ENCODE measurements at regions not wholly inside any gene's neighbourhood (a gene's known extent, or its start where the extent isn't known, plus 50 kb on each side); places are given as distances from the start of the nearest gene placed in this dataset.

DNA sequence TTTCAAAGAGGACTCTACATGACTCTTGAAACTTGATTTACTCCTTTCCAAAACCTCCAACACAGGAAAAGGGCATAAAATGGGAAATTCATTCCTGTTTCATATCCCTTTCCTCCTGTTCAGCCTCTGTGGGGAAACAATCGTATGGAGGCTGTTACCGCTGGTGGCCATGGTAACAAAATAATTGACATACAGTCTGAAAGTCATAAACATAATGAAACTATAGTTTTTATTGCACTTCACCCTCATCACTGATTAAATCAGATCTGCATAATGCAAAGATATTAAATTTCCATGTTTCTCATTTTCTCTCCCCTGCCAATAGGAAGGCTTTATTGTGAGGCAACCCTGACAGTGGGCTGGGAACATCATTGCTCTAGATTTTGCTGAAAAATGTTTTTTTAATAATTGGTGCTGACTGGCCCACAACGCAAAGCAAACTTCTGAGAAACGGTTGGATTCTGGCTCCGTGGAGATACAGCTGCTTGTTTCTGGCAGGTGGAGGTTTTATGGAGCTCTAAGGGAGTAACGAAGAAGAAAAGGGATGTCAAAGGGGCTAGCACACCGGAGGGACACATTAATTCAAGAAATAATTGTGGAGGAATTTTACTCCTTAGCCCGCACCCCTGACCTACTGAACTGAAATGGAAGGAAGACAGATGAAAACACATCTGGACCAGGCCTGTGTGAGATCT, 154.2 kb upstream of the SHISA6 start:
- TF ChIP-seq, protein P1, sequence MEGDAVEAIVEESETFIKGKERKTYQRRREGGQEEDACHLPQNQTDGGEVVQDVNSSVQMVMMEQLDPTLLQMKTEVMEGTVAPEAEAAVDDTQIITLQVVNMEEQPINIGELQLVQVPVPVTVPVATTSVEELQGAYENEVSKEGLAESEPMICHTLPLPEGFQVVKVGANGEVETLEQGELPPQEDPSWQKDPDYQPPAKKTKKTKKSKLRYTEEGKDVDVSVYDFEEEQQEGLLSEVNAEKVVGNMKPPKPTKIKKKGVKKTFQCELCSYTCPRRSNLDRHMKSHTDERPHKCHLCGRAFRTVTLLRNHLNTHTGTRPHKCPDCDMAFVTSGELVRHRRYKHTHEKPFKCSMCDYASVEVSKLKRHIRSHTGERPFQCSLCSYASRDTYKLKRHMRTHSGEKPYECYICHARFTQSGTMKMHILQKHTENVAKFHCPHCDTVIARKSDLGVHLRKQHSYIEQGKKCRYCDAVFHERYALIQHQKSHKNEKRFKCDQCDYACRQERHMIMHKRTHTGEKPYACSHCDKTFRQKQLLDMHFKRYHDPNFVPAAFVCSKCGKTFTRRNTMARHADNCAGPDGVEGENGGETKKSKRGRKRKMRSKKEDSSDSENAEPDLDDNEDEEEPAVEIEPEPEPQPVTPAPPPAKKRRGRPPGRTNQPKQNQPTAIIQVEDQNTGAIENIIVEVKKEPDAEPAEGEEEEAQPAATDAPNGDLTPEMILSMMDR (IDR thresholded peaks at IDR 0.05; ENCODE audit: unreplicated experiment), result no peak
- Mint-ChIP-seq H3K36me3 (ENCODE audit: low read depth, unreplicated experiment) (peaks cover 6% of the 10 kb centered on the region), H3K4me3 (ENCODE audit: unreplicated experiment) (no peak overlapping the region), H3K27me3 (ENCODE audit: unreplicated experiment) (peaks cover 3% of the 10 kb centered on the region), H3K4me1 (ENCODE audit: unreplicated experiment) (no peaks in the 10 kb centered on the region), H3K27ac (ENCODE audit: unreplicated experiment) (no peak overlapping the region), H3K9me3 (ENCODE audit: unreplicated experiment) (peaks cover 45% of the 10 kb centered on the region)
- DNase-seq (ENCODE audit: low spot score), result no peak

DNA sequence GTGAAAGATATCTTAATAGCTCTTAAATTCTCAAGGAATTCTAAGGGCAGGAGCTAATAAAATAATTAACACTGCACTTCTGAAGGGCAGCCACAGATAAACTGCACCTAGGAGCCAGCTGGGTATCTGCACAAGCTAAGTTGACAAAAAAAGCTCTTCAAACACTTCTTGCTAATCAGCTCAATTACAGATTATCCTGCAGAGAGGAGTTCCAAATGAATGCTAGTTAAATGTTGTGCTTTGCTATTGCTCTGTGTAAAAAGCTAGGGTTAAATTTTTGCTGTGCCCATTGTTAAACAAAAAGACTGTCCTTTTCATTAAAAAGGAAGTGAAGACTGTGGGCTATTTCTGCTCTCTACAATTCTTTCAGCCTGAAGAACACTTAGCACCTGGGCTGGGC, 158.5 kb upstream of the SHISA6 start:
- no peaks in the 10 kb centered on the region for H3K27me3 Mint-ChIP-seq (ENCODE audit: unreplicated experiment)
- TF ChIP-seq, protein P1 (IDR thresholded peaks at IDR 0.05; ENCODE audit: unreplicated experiment), result no peak
- H3K9me3 Mint-ChIP-seq (ENCODE audit: unreplicated experiment), result peaks cover 30% of the 10 kb centered on the region
- no peaks in the 10 kb centered on the region for H3K4me1 Mint-ChIP-seq (ENCODE audit: unreplicated experiment)
- no peak overlapping the region for H3K27ac Mint-ChIP-seq (ENCODE audit: unreplicated experiment)
- no peaks in the 10 kb centered on the region for H3K36me3 Mint-ChIP-seq (ENCODE audit: low read depth, unreplicated experiment)
- no peak for DNase-seq (ENCODE audit: low spot score)
- no peak overlapping the region for H3K4me3 Mint-ChIP-seq (ENCODE audit: unreplicated experiment)

DNA sequence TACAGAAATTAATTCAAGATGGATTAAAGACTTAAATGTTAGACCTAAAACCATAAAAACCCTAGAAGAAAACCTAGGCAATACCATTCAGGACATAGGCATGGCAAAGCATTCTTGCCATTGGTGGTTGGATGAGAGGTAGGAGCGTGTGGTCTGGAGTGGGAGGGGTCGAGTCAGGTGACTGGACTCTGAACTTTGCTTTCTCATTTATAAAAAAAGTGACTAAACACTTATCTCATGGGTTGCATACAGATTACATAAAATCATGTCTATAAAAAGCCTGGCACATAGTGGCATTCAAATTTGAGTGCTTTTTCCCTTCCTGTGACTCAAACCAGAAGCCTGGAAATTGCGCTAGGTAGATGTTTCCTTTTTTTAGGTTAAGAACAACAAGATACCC, 159.7 kb upstream of the SHISA6 start:
- H3K36me3 Mint-ChIP-seq (ENCODE audit: low read depth, unreplicated experiment), result no peaks in the 10 kb centered on the region
- no peak for DNase-seq (ENCODE audit: low spot score)
- H3K4me1 Mint-ChIP-seq (ENCODE audit: unreplicated experiment), result no peaks in the 10 kb centered on the region
- no peak overlapping the region for H3K4me3 Mint-ChIP-seq (ENCODE audit: unreplicated experiment)
- H3K27me3 Mint-ChIP-seq (ENCODE audit: unreplicated experiment), result no peaks in the 10 kb centered on the region
- peaks cover 25% of the 10 kb centered on the region for H3K9me3 Mint-ChIP-seq (ENCODE audit: unreplicated experiment)
- TF ChIP-seq, protein P1 (IDR thresholded peaks at IDR 0.05; ENCODE audit: unreplicated experiment), result no peak
- no peak overlapping the region for H3K27ac Mint-ChIP-seq (ENCODE audit: unreplicated experiment)

DNA sequence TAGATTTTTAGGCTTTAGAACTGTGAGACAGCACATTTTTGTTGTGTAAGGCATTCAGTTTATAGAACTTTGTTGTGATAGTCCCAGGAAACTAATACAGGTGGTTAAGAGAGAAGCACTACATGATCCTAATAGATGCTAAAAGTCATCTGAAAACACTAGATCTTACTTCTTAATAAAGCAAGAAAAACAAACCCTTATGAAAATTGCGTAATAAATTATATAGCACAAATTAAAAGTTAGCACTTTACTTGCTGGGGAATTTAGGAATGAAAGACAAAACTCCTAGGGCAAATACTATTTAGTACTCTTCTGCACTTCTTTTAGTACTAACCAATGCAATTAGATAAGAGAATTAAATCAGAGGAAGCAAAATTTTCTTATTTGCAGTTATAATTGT, 163.3 kb upstream of the SHISA6 start:
- Mint-ChIP-seq H3K36me3 (ENCODE audit: low read depth, unreplicated experiment) (peaks cover 5% of the 10 kb centered on the region), H3K27ac (ENCODE audit: unreplicated experiment) (no peak overlapping the region)

DNA sequence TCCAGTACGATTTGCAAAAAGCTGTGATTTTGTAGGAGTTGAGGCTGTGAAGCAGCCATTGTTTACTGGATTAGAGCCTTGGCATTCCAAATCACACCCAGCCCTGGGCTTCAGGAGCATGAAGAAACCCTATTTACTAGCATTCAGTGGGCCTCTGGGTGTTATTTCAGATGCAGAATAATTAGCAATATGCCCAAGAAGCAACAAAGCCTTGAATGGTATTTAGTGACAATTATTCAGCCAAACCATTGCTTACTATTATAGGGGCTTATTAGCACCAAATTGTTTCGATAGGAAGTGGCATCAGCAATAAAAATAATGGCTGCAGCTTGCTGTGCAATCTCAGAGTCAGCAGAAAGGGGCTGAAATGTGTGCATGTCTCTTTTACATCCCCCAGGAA, 166.6 kb upstream of the SHISA6 start:
- Mint-ChIP-seq H3K4me3 (ENCODE audit: unreplicated experiment) (no peak overlapping the region), H3K27me3 (ENCODE audit: unreplicated experiment) (peaks cover 2% of the 10 kb centered on the region), H3K36me3 (ENCODE audit: low read depth, unreplicated experiment) (peaks cover 12% of the 10 kb centered on the region), H3K9me3 (ENCODE audit: unreplicated experiment) (peaks cover 44% of the 10 kb centered on the region), H3K4me1 (ENCODE audit: unreplicated experiment) (no peaks in the 10 kb centered on the region), H3K27ac (ENCODE audit: unreplicated experiment) (no peak overlapping the region)
- no peak for DNase-seq (ENCODE audit: low spot score)
- TF ChIP-seq, protein P1 (IDR thresholded peaks at IDR 0.05; ENCODE audit: unreplicated experiment), result no peak

More for the DNA sequence above, 163.3 kb upstream of the SHISA6 start:
- Mint-ChIP-seq H3K27me3 (ENCODE audit: unreplicated experiment) (no peaks in the 10 kb centered on the region), H3K4me3 (ENCODE audit: unreplicated experiment) (no peak overlapping the region), H3K9me3 (ENCODE audit: unreplicated experiment) (peaks cover 26% of the 10 kb centered on the region), H3K4me1 (ENCODE audit: unreplicated experiment) (no peaks in the 10 kb centered on the region)
- DNase-seq (ENCODE audit: low spot score), result no peak
- TF ChIP-seq, protein P1 (IDR thresholded peaks at IDR 0.05; ENCODE audit: unreplicated experiment), result no peak

Measured in endothelial cell (in vitro differentiated cells).